ENCODE measurements at regions not wholly inside any gene's neighbourhood (a gene's known extent, or its start where the extent isn't known, plus 50 kb on each side); places are given as distances from the start of the nearest gene placed in this dataset.
"Not testable (repeated sequence)": the region's sequence is repeated elsewhere in the genome, so short reads cannot be mapped to it uniquely, and the experiment has no call there.

DNA sequence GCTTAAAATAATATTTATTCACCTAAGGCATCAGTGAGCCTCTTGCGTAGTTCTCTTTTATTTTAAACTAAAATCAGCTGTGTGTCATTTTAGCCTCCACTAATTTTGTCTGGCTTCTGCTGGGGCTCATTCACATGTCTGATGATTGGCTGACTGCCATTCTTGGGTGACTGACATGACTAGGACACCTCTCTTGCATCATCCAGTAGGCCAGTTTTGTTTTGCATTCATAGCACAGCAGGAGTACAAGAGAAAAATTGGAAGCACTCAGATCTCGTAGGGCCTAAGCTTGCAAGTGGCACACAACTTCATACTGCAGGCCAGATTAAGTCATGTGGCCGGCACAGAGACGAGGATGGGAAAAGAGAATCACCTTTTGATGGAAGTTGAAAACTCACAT is 1226.5 kb downstream of the GALC start:
- no peak overlapping the region for H3K4me2 ChIP-seq

DNA sequence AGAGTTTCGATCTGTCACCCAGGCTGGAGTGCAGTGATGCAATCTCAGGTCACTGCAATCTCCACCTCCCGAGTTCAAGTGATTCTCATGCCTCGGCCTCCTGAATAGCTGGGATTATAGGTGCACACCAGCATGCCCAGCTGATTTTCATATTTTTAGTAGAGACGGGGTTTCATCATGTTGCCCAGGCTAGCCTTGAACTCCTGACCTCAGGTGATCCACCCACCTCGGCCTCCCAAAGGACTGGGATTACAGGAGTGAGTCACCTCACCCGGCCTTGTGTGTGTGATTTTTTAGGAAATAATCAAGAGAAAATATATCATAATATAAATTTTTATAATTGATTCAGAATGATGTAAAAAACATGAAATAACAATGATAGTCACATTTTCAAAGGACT is 1231.4 kb downstream of the GALC start:
- TF ChIP-seq Cebpa-rat (IDR thresholded peaks at IDR 0.05): no peak
- H3K4me2 ChIP-seq: no peak overlapping the region
- H3K36me3 ChIP-seq: no peaks in the 10 kb centered on the region

More for the DNA sequence above, 1226.5 kb downstream of the GALC start:
- Histone ChIP-seq H3K27ac (no peak overlapping the region), H3K36me3 (no peaks in the 10 kb centered on the region), H3K27me3 (no peaks in the 10 kb centered on the region), H3K9me3 (no peaks in the 10 kb centered on the region), H4K20me1 (no peaks in the 10 kb centered on the region), H3K4me1 (no peaks in the 10 kb centered on the region), H3K9ac (no peak overlapping the region), H3K4me3 (no peak overlapping the region)
- no peak for TF ChIP-seq Cebpa-rat (IDR thresholded peaks at IDR 0.05)

DNA sequence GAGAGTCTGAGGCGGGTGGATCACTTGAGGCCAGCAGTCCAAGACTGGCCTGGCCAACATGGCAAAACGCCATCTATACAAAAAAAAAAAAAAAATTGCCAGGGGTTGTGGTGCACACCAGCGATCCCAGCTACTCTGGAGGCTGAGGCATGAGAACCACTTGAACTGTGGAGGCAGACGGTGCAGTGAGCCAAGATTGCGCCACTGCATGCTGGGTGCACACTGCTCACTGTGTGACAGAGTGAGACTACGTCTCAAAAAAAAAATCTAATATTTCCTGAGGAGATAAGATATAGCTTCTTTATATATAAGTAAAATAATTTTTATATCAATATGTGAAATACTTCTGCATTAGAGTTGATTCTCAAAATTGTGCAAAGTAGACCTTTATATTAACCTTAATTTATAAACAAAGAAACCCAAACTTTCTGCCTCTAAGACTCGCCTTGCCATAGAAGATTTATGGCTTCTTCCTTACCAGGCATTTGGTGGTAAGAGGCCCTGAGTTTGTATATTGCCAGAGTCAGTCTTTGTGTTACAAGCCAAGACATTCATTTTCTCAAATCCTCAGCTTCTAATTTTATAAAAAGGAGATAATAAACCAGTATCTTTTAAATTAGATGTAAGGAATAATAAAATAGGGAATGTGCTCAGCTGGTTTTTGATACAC is 1226.7 kb downstream of the FLRT2 start:
- Histone ChIP-seq H4K20me1 (no peaks in the 10 kb centered on the region), H3K4me1 (no peaks in the 10 kb centered on the region), H3K4me2 (no peak overlapping the region), H3K36me3 (no peaks in the 10 kb centered on the region), H3K27ac (no peak overlapping the region), H3K27me3 (no peaks in the 10 kb centered on the region), H3K9ac (no peak overlapping the region), H3K4me3 (no peak overlapping the region), H3K9me3 (peaks cover 19% of the 10 kb centered on the region)
- no peak for TF ChIP-seq Cebpa-rat (IDR thresholded peaks at IDR 0.05)

More for the DNA sequence above, 1231.4 kb downstream of the GALC start:
- H3K27ac ChIP-seq: no peak overlapping the region
- no peaks in the 10 kb centered on the region for H4K20me1 ChIP-seq
- H3K4me3 ChIP-seq: no peak overlapping the region
- H3K4me1 ChIP-seq: no peaks in the 10 kb centered on the region
- H3K9ac ChIP-seq: no peak overlapping the region
- no peaks in the 10 kb centered on the region for H3K27me3 ChIP-seq
- H3K9me3 ChIP-seq: no peaks in the 10 kb centered on the region

DNA sequence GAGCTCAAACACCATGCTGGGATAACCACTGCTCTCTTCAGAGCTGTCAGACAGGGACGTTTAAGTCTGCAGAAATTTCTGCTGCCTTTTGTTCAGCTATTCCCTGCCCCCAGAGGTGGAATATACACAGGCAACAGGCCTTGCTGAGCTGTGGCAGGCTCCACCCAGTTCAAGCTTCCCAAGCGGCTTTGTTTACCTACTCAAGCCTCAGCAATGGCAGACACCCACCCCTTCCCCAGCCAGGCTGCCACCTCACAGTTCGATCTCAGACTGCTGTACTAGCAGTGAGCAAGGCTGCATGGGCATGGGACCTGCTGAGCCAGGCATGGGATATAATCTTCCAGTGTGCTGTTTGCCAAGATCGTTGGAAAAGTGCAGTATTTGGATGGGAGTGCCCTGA is 1220.5 kb downstream of the FLRT2 start:
- H4K20me1 ChIP-seq, H3K4me2 ChIP-seq: not testable (repeated sequence)

DNA sequence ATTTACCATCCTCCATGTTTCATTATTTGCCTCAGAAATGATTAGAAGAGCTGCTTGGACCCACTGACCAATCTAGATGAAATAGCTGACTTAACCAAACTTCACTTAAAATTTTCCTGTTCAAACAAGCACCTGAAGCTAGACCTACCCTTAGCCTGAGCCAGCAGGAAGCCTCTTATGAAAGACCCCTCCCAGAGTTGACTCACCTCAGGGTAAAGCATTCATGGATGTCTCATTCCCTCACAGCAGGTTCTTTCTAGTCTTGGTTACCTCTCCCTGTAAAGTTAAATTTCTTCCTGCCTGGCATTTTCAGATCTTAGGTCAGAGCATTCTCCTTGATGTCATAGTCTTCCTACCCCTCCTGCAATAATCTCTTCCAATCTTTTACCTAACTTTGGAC is 1209.8 kb downstream of the FLRT2 start:
- H3K27ac ChIP-seq: no peak overlapping the region
- H3K4me1 ChIP-seq: no peaks in the 10 kb centered on the region
- no peaks in the 10 kb centered on the region for H3K9me3 ChIP-seq
- H3K36me3 ChIP-seq: no peaks in the 10 kb centered on the region
- no peaks in the 10 kb centered on the region for H4K20me1 ChIP-seq
- H3K4me2 ChIP-seq: no peak overlapping the region
- H3K27me3 ChIP-seq: no peaks in the 10 kb centered on the region
- no peak overlapping the region for H3K4me3 ChIP-seq
- no peak for TF ChIP-seq Cebpa-rat (IDR thresholded peaks at IDR 0.05)
- H3K9ac ChIP-seq: no peak overlapping the region

More for the DNA sequence above, 1220.5 kb downstream of the FLRT2 start:
- not testable (repeated sequence) for H3K9ac ChIP-seq, H3K27me3 ChIP-seq, H3K4me1 ChIP-seq, H3K27ac ChIP-seq, H3K36me3 ChIP-seq, H3K4me3 ChIP-seq
- H3K9me3 ChIP-seq: peaks cover 27% of the 10 kb centered on the region

DNA sequence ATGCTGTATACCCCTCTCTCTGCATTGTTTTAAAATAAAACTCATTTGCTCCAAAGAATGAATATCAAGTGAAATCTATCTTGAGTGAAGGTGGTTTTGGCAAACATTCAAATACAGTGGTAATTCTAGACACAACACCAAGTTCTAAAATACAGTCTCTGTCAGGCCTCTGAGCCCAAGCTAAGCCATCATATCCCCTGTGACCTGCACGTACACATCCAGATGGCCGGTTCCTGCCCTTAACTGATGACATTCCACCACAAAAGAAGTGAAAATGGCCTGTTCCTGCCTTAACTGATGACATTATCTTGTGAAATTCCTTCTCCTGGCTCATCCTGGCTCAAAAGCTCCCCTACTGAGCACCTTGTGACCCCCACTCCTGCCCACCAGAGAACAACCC is 1201.5 kb downstream of the FLRT2 start:
- not testable (repeated sequence) for H3K9me3 ChIP-seq, H4K20me1 ChIP-seq, H3K27ac ChIP-seq, H3K9ac ChIP-seq, H3K4me2 ChIP-seq, H3K4me3 ChIP-seq, H3K27me3 ChIP-seq, H3K4me1 ChIP-seq, H3K36me3 ChIP-seq

DNA sequence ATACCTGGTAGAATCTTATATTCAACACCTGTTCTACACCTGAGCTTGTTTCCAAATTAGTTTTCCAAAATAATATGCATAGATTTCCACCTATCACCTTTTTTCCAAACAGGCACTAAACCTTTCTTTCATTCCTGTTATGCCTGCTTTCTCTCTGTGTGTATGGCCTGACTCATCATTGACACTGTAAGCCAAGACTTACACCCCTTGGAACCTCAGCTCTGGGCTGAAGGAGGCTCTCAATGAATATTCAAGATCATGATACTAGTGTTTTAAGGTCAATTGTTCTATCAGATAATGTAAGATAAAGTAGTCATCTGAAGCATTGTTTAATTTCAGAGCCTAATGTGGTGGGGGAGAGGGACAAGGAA is 1193.3 kb downstream of the FLRT2 start:
- Histone ChIP-seq H3K36me3 (no peaks in the 10 kb centered on the region), H3K4me2 (no peak overlapping the region), H3K27me3 (no peaks in the 10 kb centered on the region), H3K27ac (no peak overlapping the region), H3K9ac (no peak overlapping the region), H4K20me1 (no peaks in the 10 kb centered on the region), H3K9me3 (no peaks in the 10 kb centered on the region), H3K4me3 (no peak overlapping the region), H3K4me1 (no peaks in the 10 kb centered on the region)
- no peak for TF ChIP-seq Cebpa-rat (IDR thresholded peaks at IDR 0.05)

DNA sequence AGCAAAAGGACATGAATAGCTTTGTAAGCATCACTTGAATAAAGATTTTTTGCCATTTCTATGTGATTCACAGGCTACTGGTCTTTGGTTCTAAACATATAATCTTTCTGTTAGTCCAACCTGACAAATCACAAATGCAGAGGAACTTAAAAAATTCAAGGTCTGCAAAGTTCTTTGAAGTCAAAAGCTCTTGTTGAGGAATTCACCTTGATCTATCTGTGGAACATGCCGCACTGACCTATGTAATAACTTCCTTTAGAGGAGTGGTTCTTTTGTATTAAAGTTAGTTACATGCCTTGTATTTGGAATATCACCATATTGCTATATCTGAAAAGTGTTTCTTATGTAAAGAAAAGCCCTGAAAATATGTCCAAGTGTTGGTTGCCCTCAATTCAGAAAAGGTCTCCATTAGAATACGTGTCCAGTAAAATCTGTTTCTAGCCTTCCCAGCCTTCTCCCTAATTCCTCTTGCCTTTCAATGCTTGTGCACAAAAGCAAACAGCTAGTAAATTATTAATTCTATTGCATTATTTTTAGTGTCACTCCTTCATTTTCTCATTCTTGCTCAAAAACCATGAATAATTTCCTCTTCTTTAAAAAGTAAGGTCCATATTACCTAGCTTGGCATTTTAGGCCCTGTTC is 1192.8 kb downstream of the FLRT2 start:
- Histone ChIP-seq H3K27me3 (no peaks in the 10 kb centered on the region), H3K27ac (no peak overlapping the region), H4K20me1 (no peaks in the 10 kb centered on the region), H3K9ac (no peak overlapping the region), H3K9me3 (no peaks in the 10 kb centered on the region), H3K4me2 (no peak overlapping the region), H3K36me3 (no peaks in the 10 kb centered on the region), H3K4me3 (no peak overlapping the region), H3K4me1 (no peaks in the 10 kb centered on the region)
- no peak for TF ChIP-seq Cebpa-rat (IDR thresholded peaks at IDR 0.05)

DNA sequence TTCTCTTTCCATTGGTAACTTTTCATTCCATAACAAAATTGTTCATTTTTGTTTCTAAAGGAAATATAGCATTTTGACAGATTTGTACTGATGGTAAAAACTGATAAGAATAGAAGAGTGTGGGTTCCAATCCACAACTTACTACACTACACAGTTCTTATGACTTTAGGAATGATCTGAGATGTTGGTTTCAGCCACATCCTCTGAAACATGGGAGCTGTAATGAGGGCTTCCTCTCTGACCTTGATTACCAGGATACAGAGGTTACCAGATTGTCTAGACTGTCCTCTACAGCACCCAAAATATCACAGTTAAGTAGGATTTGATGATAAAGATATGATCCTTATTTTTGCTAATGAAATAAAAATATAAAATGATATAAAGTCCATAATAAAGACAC is 1184.6 kb downstream of the FLRT2 start:
- Histone ChIP-seq H3K27me3 (no peaks in the 10 kb centered on the region), H3K4me1 (peaks cover 12% of the 10 kb centered on the region), H3K27ac (no peak overlapping the region), H4K20me1 (no peaks in the 10 kb centered on the region), H3K4me2 (no peak overlapping the region), H3K36me3 (no peaks in the 10 kb centered on the region), H3K9me3 (no peaks in the 10 kb centered on the region), H3K9ac (no peak overlapping the region), H3K4me3 (no peak overlapping the region)
- no peak for TF ChIP-seq Cebpa-rat (IDR thresholded peaks at IDR 0.05)

DNA sequence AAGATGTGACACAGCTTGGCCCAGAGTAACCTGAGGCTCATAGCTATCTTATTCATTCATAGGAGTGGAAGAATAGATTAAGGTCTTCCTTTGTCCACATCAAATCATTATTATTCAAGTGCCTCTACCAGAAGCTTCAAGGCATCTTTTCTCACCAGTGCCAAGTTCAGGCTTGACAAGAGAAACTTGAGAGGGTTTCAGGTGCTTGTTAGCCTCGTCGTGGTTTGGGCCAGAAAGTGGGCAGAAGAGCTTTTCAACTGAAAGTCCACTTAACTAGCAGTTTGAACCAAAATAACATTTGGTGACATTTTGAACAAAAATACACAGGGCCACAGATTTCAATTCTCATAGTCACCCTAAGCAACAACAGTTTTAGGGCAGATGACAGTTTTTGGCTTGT is 1184.2 kb downstream of the FLRT2 start:
- H3K4me1 ChIP-seq: peaks cover 12% of the 10 kb centered on the region
- no peaks in the 10 kb centered on the region for H3K9me3 ChIP-seq
- no peak overlapping the region for H3K4me2 ChIP-seq
- H3K27me3 ChIP-seq: no peaks in the 10 kb centered on the region
- TF ChIP-seq Cebpa-rat (IDR thresholded peaks at IDR 0.05): no peak
- no peaks in the 10 kb centered on the region for H4K20me1 ChIP-seq
- no peaks in the 10 kb centered on the region for H3K36me3 ChIP-seq
- H3K9ac ChIP-seq: no peak overlapping the region
- H3K27ac ChIP-seq: no peak overlapping the region
- H3K4me3 ChIP-seq: no peak overlapping the region

DNA sequence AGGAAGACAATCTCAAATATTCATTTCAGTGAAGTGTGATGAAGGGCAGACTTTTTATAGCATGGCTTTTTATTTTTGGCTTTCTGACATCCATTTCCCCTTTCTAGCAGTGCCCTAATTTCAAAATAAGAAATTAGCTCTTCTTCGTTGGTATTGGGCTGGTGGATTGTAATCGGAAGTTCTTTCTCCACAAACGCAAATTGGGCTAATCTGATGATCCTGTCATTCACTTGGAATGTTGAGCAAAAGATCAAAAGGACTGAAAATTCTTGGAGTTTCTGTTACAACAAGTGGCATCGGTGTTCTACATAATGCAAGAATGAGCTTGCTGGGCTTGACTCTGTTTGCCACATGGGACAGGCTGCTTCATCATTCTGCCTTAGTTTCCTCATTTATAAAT is 1182.8 kb downstream of the FLRT2 start:
- H3K9ac ChIP-seq: no peak overlapping the region
- no peak overlapping the region for H3K27ac ChIP-seq
- H3K4me3 ChIP-seq: no peak overlapping the region
- no peaks in the 10 kb centered on the region for H4K20me1 ChIP-seq
- no peaks in the 10 kb centered on the region for H3K9me3 ChIP-seq
- no peaks in the 10 kb centered on the region for H3K27me3 ChIP-seq
- H3K36me3 ChIP-seq: no peaks in the 10 kb centered on the region
- peaks cover 12% of the 10 kb centered on the region for H3K4me1 ChIP-seq
- no peak for TF ChIP-seq Cebpa-rat (IDR thresholded peaks at IDR 0.05)
- H3K4me2 ChIP-seq: peak overlapping the region; percentile 38

Data from BLaER1 (cell line).